ENCODE measurements at regions not wholly inside any gene's neighbourhood (a gene's known extent, or its start where the extent isn't known, plus 50 kb on each side); places are given as distances from the start of the nearest gene placed in this dataset.

- TF ChIP-seq EZH2 (IDR thresholded peaks at IDR 0.05; ENCODE audit: borderline replicate concordance, low read depth, low read length, poor library complexity, severe bottlenecking) (no peak), CTCF (conservative IDR thresholded peaks at IDR 0.05; ENCODE audit: low read depth, low read length) (no peak)
- ChIA-PET POLR2A (ENCODE audit: low non-redundant PET) (no interaction called here), CTCF (no interaction called here)
- no peak for DNase-seq (ENCODE audit: low spot score)
- Histone ChIP-seq H3K27me3 (replicated peaks; ENCODE audit: insufficient read depth, low read depth, low read length, poor library complexity) (no peaks in the 10 kb centered on the region), H3K4me1 (ENCODE audit: insufficient read depth, low read length, poor library complexity, severe bottlenecking) (no peaks in the 10 kb centered on the region), H3K4me3 (ENCODE audit: low read depth, low read length, poor library complexity, severe bottlenecking) (no peak overlapping the region), H3K27ac (ENCODE audit: low read depth, low read length, poor library complexity, severe bottlenecking) (no peak overlapping the region), H3K9me3 (ENCODE audit: low read depth, low read length, poor library complexity, severe bottlenecking) (peaks cover 7% of the 10 kb centered on the region), H3K36me3 (ENCODE audit: insufficient read depth, low read length, poor library complexity, severe bottlenecking) (no peaks in the 10 kb centered on the region)
- intact Hi-C loops (cut with micrococcal nuclease; ENCODE audit: unreplicated experiment) = no loop called here
- BruUV-seq (replicated peaks) = no TSS peak
Observed at GRCh38 chr10:28840971-28841370, 163.7 kb downstream of the BAMBI start.

GRCh38 chr10:28841625-28842024, 164.3 kb downstream of the BAMBI start:
- no peak overlapping the region for H3K27ac ChIP-seq (ENCODE audit: low read depth, low read length, poor library complexity, severe bottlenecking)
- H3K4me3 ChIP-seq (ENCODE audit: low read depth, low read length, poor library complexity, severe bottlenecking) = no peak overlapping the region
- CTCF ChIA-PET = no interaction called here
- no peak for DNase-seq (ENCODE audit: low spot score)
- no peaks in the 10 kb centered on the region for H3K36me3 ChIP-seq (ENCODE audit: insufficient read depth, low read length, poor library complexity, severe bottlenecking)
- H3K27me3 ChIP-seq (replicated peaks; ENCODE audit: insufficient read depth, low read depth, low read length, poor library complexity) = no peaks in the 10 kb centered on the region
- H3K4me1 ChIP-seq (ENCODE audit: insufficient read depth, low read length, poor library complexity, severe bottlenecking) = no peaks in the 10 kb centered on the region
- no peak for TF ChIP-seq CTCF (conservative IDR thresholded peaks at IDR 0.05; ENCODE audit: low read depth, low read length)
- no peak for TF ChIP-seq EZH2 (IDR thresholded peaks at IDR 0.05; ENCODE audit: borderline replicate concordance, low read depth, low read length, poor library complexity, severe bottlenecking)
- no TSS peak for BruUV-seq (replicated peaks)
- intact Hi-C loops (cut with micrococcal nuclease; ENCODE audit: unreplicated experiment) = no loop called here
- POLR2A ChIA-PET (ENCODE audit: low non-redundant PET) = no interaction called here
- H3K9me3 ChIP-seq (ENCODE audit: low read depth, low read length, poor library complexity, severe bottlenecking) = peaks cover 7% of the 10 kb centered on the region

- H3K9me3 ChIP-seq (ENCODE audit: low read depth, low read length, poor library complexity, severe bottlenecking) = peaks cover 7% of the 10 kb centered on the region
- no peak overlapping the region for H3K4me3 ChIP-seq (ENCODE audit: low read depth, low read length, poor library complexity, severe bottlenecking)
- TF ChIP-seq EZH2 (IDR thresholded peaks at IDR 0.05; ENCODE audit: borderline replicate concordance, low read depth, low read length, poor library complexity, severe bottlenecking) = no peak
- no peak for TF ChIP-seq CTCF (conservative IDR thresholded peaks at IDR 0.05; ENCODE audit: low read depth, low read length)
- H3K36me3 ChIP-seq (ENCODE audit: insufficient read depth, low read length, poor library complexity, severe bottlenecking) = no peaks in the 10 kb centered on the region
- intact Hi-C loops (cut with micrococcal nuclease; ENCODE audit: unreplicated experiment) = no loop called here
- no peaks in the 10 kb centered on the region for H3K4me1 ChIP-seq (ENCODE audit: insufficient read depth, low read length, poor library complexity, severe bottlenecking)
- no peak for DNase-seq (ENCODE audit: low spot score)
- ChIA-PET CTCF (no interaction called here), POLR2A (ENCODE audit: low non-redundant PET) (no interaction called here)
- H3K27ac ChIP-seq (ENCODE audit: low read depth, low read length, poor library complexity, severe bottlenecking) = no peak overlapping the region
- BruUV-seq (replicated peaks) = no TSS peak
- no peaks in the 10 kb centered on the region for H3K27me3 ChIP-seq (replicated peaks; ENCODE audit: insufficient read depth, low read depth, low read length, poor library complexity)
Observed at GRCh38 chr10:28842321-28842720, 165.0 kb downstream of the BAMBI start.

Measured in A673 (cell line).